SK-N-MC (cell line): ENCODE measurements at regions not wholly inside any gene's neighbourhood (a gene's known extent, or its start where the extent isn't known, plus 50 kb on each side); places are given as distances from the start of the nearest gene placed in this dataset.

Experiments
- EZH2 ChIP-seq: fragments of 200-600 bp; sonication (generic); IDR thresholded peaks from one replicate; pipeline ENCODE4 v1.6.1; 2017; ENCODE audit warnings: antibody characterized with exemption
- POLR2AphosphoS5 ChIP-seq: IDR thresholded peaks from 2 replicates; pipeline ENCODE4 v1.6.1; 2012; ENCODE audit warnings: mild to moderate bottlenecking, low read depth, low read length, borderline replicate concordance

DNA sequence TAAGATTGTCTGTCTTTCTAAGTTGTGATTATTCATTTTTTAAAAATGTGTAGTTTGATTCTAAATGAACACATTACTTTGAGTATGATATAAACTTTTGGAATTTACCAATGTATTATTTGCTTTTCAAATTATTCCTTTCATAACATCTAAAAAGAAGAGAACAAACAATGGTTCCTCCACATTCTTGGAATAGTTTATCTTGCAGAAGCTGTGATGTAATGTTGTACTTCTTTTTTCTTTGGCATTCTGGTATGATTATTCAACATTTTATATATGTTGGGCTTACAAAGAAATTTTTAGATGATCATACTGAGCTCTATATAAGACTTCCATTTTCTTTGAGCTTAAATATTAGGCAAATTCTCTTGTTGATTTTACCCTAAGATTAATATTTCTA is 419.2 kb downstream of the DIPK2A start:
- no peak for TF ChIP-seq EZH2
- TF ChIP-seq POLR2AphosphoS5, result no peak
